ENCODE measurements at regions not wholly inside any gene's neighbourhood (a gene's known extent, or its start where the extent isn't known, plus 50 kb on each side); places are given as distances from the start of the nearest gene placed in this dataset.

DNA sequence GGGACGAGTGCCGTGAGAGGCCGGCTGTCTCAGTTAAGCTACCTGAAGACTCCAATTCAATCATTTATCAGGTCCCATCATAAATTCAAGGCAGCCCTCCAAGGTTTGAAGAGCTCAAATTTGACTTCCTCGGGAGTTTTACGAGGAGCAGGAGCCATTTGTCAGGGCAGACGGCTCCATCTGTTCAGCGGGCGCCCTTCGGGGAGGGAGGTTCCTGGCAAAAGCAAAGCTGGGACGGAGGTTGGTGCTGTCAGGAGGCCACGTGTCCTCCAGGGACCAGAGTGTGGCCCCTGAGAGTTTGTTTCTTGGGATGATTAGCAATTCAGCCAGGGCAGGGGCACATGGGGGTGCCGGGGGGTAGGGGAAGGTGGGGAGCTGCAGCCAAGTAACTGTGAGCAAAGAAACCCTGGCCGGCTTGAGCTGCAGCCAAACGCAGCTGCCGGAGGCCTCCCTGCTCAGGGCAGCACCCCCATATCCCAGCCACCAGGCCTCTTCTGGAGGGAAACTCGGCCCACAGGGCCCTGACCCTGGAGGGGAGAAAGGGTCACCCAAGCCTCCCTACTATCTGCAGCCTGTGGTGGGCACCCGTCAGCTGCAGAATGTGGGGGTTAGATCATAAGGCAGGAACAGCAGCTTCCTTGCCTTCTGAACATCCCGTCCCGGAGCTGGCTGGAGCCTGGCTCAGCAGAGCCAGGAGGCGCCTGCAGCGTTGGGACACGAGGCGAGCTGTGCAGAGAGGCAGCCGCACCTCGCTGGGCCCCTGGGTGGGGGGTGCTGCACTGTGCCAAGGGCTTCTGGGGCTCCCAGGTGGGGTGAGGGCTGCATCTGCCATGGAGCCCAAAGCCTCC, 63.6 kb upstream of the GATA5 start:
- in situ Hi-C loops (cut with HindIII; ENCODE audit: low sequenced_read_pairs) = loop anchor here (5.0 kb wide), 3 partner anchors 38 to 107 kb away; no protein-coding TSS in a partner anchor

DNA sequence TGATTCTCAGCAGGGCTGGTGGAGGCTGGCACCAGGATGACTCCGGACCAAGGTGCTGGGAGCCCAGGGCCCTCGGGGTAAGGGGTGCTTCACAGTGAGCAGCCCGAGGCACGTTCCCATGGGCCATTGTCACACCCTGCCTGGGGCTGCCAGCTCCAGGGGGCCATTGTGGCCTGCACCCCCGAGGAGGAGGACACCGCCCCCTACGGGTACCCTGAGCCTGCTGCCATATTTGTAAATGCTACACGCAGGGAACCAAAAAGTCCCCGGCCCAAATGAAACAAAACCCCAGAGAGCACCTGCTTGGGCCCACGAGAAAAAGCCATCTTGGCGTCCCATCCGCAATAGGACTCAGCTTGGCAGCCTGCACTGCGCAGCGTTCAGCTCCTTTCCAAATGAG, 64.7 kb upstream of the GATA5 start:
- in situ Hi-C loops (cut with HindIII; ENCODE audit: low sequenced_read_pairs) = loop anchor here (5.0 kb wide), 3 partner anchors 37 to 108 kb away; no protein-coding TSS in a partner anchor
- TF ChIP-seq, protein P1, sequence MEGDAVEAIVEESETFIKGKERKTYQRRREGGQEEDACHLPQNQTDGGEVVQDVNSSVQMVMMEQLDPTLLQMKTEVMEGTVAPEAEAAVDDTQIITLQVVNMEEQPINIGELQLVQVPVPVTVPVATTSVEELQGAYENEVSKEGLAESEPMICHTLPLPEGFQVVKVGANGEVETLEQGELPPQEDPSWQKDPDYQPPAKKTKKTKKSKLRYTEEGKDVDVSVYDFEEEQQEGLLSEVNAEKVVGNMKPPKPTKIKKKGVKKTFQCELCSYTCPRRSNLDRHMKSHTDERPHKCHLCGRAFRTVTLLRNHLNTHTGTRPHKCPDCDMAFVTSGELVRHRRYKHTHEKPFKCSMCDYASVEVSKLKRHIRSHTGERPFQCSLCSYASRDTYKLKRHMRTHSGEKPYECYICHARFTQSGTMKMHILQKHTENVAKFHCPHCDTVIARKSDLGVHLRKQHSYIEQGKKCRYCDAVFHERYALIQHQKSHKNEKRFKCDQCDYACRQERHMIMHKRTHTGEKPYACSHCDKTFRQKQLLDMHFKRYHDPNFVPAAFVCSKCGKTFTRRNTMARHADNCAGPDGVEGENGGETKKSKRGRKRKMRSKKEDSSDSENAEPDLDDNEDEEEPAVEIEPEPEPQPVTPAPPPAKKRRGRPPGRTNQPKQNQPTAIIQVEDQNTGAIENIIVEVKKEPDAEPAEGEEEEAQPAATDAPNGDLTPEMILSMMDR (IDR thresholded peaks at IDR 0.05; ENCODE audit: low read depth, low read length, missing control alignments) = no peak

More for the DNA sequence above, 63.6 kb upstream of the GATA5 start:
- H3K4me3 ChIP-seq (ENCODE audit: low read depth, low read length) = no peak overlapping the region
- TF ChIP-seq, protein P1 (IDR thresholded peaks at IDR 0.05; ENCODE audit: low read depth, low read length, missing control alignments) = no peak
- no peak for DNase-seq (ENCODE audit: low read depth)

DNA sequence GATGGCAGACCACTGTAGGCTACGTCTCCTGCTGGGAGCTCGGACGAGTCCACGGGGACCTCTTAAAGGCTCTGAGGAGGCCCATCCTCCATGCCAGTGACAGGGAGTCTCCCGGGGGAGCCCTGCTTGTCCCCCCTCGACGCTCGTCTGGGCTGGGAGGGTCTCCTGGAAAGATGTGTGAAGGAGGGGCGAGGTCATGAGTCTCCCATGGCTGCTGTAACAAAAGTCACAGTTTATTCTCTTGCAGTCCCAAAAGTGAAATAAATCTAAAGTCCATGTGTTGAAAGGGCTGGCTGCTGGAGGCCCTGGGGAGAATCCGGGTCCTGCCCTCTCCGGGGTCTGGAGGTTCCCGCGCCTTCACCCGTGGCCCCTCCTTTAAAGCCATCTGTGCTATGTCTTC, 67.1 kb upstream of the GATA5 start:
- in situ Hi-C loops (cut with HindIII; ENCODE audit: low sequenced_read_pairs) = loop anchor here (5.0 kb wide), 3 partner anchors 34 to 111 kb away; no protein-coding TSS in a partner anchor
- TF ChIP-seq, protein P1 (IDR thresholded peaks at IDR 0.05; ENCODE audit: low read depth, low read length, missing control alignments) = no peak
- H3K4me3 ChIP-seq (ENCODE audit: low read depth, low read length) = no peak overlapping the region
- DNase-seq (ENCODE audit: low read depth) = no peak

More for the DNA sequence above, 64.7 kb upstream of the GATA5 start:
- H3K4me3 ChIP-seq (ENCODE audit: low read depth, low read length) = no peak overlapping the region
- DNase-seq (ENCODE audit: low read depth) = no peak

DNA sequence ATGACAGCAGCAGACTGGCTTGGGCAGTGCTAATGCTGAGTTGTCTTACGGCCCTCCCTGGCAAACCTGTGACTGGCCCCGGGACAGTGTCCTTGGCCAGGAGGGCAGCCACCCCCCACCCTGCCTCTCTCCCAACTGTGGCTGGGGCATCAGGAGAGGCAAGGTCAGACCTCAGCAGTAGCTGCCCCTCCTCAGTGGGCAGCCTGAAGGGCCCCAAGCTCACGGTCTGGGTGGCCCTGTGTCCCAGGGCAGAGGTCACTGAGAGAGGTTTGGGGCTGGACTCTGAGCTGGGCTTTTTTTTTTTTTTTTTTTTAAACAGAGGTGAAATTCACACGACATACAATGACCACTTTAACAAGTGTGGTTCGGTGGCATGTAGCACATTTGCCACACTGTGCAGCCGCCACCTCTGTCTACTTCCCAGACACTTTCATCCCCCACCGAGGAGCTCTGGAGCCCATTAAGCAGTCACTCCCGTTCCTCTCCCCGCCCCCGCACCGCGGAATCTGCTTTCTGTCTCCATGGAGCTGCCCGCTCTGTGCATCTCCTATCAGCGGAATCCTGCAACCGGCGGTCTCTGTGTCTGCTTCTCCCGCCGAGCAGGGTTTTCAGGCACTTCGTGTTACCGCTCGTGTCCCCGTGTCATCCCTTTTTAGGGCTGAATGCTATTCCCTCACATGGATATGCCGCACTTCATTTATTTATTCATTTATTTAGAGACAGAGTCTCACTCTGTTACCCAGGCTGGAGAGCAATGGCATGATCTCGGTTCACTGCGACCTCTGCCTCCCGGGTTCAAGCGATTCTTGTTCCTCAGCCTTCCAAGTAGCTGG, 67.9 kb upstream of the GATA5 start:
- in situ Hi-C loops (cut with HindIII; ENCODE audit: low sequenced_read_pairs) = loop anchor here (5.0 kb wide), 3 partner anchors 34 to 111 kb away; no protein-coding TSS in a partner anchor
- no peak for DNase-seq (ENCODE audit: low read depth)

DNA sequence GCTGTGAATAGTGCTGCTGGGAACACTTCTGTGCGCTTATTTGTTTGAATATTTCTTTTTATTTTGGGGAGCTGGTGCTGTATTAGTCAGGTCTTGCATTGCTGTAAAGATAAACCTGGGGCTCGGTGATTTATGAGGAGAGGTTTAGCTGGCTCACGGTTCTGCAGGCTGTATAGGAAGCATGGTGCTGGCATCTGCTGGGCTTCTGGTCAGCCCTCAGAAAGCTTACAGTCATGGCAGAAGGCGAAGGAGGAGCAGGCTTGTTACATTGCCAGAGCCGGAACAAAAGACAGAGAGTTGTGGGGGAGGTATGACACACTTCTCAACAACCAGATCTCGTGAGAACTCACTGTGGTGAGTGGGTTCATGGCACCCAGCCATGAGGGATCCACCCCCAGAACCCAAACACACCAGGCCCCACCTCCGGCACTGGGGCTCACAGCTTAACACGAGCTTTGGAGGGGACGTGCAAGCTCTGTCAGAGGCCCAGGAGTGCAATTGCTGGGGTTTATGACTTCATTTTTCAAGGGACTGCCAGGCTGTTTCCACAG, 68.8 kb upstream of the GATA5 start:
- TF ChIP-seq, protein P1 (IDR thresholded peaks at IDR 0.05; ENCODE audit: low read depth, low read length, missing control alignments) = no peak
- no peak for DNase-seq (ENCODE audit: low read depth)
- in situ Hi-C loops (cut with HindIII; ENCODE audit: low sequenced_read_pairs) = loop anchor here (5.0 kb wide), 3 partner anchors 33 to 112 kb away; no protein-coding TSS in a partner anchor
- H3K4me3 ChIP-seq (ENCODE audit: low read depth, low read length) = no peak overlapping the region

More for the DNA sequence above, 67.9 kb upstream of the GATA5 start:
- no peak overlapping the region for H3K4me3 ChIP-seq (ENCODE audit: low read depth, low read length)
- TF ChIP-seq, protein P1 (IDR thresholded peaks at IDR 0.05; ENCODE audit: low read depth, low read length, missing control alignments) = no peak

DNA sequence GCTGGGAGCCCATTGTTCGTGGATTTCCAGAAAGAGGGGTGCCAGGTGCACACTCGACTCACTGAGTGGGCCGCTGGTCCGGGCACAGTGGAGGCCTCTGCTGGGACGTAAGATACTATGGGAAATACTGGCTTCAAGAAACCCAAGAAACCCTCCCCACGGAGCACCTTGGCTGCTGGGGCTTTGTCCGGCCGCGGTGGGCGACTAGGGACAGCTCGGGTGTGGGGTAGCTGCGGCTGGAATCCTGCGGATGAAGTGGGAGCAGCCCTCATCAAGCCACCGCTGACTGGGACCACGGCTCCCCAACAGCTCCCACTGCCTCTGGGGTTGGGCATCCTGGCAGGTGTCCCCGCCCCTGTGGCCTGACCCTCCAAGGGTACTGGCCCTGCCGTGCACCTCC, 69.5 kb upstream of the GATA5 start:
- in situ Hi-C loops (cut with HindIII; ENCODE audit: low sequenced_read_pairs) = no loop called here
- TF ChIP-seq, protein P1 (IDR thresholded peaks at IDR 0.05; ENCODE audit: low read depth, low read length, missing control alignments) = no peak
- no peak for DNase-seq (ENCODE audit: low read depth)

More for the DNA sequence above, 69.5 kb upstream of the GATA5 start:
- no peak overlapping the region for H3K4me3 ChIP-seq (ENCODE audit: low read depth, low read length)

Measured in astrocyte of the cerebellum (primary cell).